DMS79 treated with DMSO at 0.1 percent for 48 hours (cell line): ENCODE measurements at regions not wholly inside any gene's neighbourhood (a gene's known extent, or its start where the extent isn't known, plus 50 kb on each side); places are given as distances from the start of the nearest gene placed in this dataset.

Source experiments
- DNase-seq: peaks from one replicate; lab custom pipeline; 2025; lab: John Stamatoyannopoulos, UW

GRCh38 chr10:118175148-118175547, 128.4 kb upstream of the RAB11FIP2 start:
- no peak for DNase-seq

DNA sequence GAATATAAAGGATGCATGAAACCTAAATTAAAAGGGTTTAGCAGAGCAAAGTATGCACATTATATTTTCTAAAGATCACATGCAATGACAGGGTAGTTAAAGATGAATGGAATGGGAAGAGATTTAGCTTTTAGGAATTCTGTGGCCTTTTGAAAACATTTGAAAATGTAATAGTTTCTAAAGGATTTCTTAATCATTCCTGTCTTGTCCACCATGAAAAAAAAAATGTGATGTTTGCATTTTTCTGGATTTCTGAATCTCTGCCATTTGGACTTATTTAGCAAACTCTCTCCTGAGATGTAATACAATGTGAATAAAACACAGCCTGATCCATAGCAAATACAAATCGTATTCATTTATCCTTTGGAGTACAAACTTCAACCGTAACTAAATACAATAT, 126.6 kb upstream of the RAB11FIP2 start:
- DNase-seq, result no peak

DNA sequence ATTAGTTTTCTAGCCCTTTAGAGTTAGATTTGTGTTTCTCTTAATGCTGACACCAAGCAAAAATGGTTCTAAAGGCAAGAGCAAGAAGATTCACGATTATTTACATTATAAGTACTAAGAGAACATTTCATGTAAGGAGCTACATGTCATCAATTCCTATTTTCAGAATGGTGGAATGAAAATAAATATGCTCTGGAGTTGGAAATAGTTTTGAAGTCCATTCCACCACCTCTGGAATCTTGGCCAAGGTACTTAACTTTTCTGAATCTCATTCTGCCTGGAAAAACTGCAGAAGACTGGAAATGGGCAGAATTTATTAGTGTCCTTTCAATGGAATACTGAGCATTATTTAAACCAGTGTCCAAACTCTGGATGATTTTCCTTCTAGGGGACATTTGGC, 125.1 kb upstream of the RAB11FIP2 start:
- DNase-seq, result no peak

- no peak for DNase-seq
Measured at GRCh38 chr10:118167056-118167700, 120.4 kb upstream of the RAB11FIP2 start.

DNA sequence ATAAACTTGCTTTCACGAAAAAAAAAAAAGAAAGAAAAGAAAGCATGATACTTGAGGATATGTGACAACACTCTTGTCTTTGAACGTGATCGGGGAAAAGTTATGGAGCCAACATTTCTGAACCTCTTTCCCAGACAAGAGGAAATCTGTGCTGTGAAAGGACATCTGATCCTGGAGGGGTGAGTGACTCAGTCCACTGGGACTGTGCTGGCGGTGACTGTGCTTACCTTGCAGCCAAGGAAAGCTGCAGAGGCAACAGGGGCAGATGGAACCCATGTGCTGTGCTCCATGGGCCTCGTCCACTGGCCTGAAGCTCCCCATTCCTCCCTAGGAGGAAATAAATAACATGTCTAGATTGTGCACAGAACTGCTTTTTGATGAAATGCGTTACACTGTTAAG, 116.5 kb upstream of the RAB11FIP2 start:
- no peak for DNase-seq

GRCh38 chr10:118161461-118162246, 114.9 kb upstream of the RAB11FIP2 start:
- no peak for DNase-seq

DNA sequence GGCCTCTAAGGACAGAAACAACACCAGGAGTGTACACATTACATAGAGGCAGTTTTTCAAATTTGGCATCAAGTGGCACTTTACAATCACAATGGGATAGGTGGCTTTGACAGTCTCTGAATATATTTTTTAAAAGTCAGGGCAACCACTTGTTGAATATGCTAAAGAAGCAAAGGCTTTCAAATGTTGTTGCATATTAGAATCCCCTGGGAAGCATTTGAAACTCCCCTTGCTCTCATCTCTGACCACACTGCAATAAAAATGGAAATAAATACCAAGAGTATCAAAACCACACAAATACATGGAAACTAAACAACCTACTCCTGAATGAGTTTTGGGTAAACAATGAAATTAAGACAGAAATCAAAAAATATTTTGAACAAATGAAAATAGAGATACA, 106.5 kb upstream of the RAB11FIP2 start:
- DNase-seq, result no peak

GRCh38 chr10:118151461-118151860, 104.7 kb upstream of the RAB11FIP2 start:
- no peak for DNase-seq

DNA sequence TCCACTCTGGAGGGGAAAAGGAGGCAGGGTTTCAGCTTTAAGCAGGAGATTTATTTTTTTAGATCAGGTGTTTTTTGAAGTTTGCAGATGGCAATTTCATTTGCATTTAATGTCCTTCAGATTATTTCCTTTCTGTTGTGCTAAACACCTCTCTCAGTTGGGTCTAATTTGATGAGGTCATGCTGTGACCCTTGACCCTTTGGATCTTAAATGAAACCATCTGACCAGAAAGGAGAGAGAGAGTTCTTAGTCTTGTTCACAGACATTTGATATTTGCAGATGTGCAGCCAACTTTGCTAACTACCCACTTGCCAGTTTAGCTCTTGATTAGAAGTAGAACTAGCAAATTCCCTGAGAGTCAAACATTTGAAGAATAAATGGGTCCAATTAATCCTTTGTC, 101.5 kb upstream of the RAB11FIP2 start:
- no peak for DNase-seq

- DNase-seq, result no peak
Measured at GRCh38 chr10:118145256-118145655, 98.5 kb upstream of the RAB11FIP2 start.

- DNase-seq, result no peak
Measured at GRCh38 chr10:118141471-118141870, 94.7 kb upstream of the RAB11FIP2 start.

- DNase-seq, result no peak
Measured at GRCh38 chr10:118139321-118139720, 92.6 kb upstream of the RAB11FIP2 start.

DNA sequence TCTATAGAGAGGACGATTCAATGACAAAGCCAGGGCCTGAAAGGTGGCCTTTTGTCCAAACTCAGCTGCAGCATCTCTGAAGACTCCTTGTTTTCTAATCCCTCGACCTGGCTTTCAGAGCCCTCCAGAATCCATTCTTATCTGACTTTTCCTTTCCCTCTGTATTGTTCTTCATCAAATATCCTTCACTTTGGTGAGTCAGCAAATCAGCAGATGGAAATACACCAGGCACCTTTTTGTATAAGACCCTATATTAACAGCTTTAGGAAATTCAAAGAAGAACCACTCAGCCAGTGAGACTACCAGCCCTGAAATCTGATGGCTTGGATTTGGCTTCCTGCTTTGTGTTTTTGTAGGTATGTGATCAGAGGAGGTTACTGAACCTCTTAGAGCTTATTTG, 81.9 kb upstream of the RAB11FIP2 start:
- no peak for DNase-seq

DNA sequence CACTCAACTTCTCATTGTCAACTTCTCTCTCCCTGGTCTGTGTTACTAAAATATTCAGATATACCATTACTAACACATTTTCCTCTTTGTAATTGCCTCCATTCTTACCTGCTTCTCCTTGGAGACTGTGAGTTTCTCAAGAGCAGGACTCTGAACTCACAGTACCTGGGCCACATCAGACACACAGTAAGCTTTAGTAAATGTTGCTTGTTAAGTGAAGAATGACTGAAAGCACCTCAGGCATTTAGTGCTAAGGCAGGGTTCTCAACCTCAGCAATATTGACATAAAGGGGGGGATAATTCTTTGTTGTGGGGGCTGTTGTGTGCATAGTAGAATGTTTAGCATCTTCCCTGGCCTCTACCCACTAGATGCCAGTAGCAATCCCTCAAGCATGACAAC, 72.0 kb upstream of the RAB11FIP2 start:
- DNase-seq, result no peak

DNA sequence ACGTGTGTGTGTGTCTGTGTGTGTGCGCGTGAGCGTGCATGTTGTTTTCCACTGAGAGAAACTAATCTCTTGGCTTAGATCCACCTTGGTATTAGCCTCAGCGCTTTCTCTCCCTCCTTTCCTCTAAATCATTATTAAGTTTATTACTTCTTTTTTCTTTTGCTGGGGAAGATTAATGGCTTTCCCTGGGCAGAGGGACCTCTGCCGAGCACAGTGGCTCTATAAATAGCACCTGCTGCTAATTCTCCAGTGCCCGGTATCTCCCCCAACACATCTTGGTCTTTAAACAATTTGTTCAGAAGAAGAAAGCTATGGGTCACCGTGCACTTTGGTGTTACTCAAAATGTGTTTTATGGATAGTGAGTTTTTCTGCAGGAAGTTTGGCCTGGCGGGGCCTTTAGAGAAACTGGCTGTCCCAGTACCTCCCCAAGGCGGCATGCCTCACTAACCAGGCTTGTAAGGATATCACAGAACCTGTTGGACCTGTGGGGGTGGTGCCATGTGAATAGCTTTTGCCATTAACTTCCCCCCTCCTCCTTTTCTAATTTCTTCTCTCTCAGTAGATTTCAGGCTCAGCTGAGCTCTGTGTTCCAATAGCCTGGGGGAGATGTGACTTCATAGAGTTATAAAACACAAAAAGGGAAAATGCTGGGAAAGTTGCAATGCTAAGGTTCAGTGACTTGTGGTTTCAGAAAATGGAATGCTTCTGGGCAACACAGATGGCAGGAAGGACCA, 70.1 kb upstream of the RAB11FIP2 start:
- DNase-seq, result peak; percentile 3

DNA sequence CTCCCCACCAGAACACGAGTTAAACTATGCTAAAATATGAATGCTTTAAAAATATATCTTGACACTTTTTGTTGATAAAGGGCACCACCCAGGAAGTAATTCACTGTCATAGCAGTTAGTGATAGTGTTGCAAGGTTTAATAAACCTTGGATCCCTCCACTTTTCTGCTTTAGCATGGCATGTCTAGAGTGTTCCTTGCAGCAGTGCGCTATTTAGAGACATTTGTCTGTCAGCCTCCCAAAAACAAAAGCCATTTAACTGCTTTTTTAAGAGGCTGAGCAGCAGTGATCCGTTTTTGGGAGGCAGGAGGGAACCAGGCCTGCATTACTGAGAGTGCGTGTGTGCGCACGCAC, 69.6 kb upstream of the RAB11FIP2 start:
- DNase-seq, result no peak

DNA sequence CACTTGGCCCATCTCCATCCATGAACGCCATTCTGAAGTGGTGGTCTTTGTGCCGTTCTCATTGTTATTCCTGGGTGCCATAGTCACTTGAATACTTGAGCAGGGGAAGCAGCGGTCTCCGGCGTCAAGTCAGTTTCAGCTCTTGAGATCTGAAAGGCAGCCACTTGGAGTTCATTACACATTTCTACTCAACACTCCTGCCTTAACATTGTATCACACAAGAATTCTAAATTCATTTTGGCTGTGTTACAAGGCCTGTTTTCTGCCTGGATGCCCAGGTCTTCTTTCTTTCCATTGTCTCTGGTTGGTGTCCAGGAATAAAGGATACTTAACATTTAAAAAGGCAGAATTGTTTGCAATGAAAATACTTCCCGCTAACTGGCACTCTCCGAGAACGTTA, 69.0 kb upstream of the RAB11FIP2 start:
- peak; percentile 30 for DNase-seq

DNA sequence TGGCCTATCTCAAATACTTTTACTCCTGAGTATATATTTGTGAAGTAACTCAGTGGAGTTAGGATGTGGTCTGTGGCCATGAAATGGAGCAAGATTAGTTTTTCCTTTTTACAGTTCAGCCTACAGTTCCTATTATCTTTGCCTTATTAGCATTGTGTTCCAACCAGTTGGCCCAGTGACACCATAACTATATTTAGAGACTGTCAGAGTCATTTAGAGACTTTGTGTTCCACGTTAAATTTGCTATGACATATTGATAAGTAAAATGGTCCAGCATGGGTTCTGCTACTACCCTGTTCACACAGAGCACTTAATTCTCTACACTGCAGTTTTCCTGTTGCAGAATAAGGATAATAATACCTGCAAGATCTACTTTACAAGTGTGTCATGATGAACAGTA, 68.3 kb upstream of the RAB11FIP2 start:
- DNase-seq, result peak; percentile 1

DNA sequence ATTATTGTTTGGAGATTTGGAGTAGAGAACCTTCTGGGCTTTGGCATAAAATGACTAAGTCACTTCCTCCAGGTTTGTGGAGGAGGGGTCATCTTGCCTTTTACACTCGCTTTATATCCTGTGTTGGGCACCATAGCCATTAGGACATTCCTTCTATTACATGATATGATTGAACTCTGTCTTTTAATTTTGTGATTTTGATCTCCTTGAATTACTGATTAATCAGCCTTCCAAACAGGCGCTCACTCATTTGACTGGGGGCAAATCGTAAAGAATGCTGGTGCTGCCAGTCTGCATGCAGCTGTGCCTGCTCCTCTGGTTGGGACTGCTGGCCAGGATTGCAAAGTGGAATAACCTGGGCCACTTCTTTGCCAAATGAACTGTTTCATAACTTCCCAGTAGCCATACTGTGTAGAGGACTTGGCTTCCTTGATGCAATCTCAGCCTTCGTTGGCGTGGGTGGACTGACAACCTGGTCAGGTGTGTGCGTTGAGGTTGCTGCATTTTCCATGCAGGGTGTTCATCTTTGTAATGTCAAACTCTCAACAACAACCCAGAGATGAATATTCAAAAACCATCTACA, 65.9 kb upstream of the RAB11FIP2 start:
- DNase-seq, result no peak

GRCh38 chr10:118110750-118111149, 64.0 kb upstream of the RAB11FIP2 start:
- DNase-seq, result no peak

DNA sequence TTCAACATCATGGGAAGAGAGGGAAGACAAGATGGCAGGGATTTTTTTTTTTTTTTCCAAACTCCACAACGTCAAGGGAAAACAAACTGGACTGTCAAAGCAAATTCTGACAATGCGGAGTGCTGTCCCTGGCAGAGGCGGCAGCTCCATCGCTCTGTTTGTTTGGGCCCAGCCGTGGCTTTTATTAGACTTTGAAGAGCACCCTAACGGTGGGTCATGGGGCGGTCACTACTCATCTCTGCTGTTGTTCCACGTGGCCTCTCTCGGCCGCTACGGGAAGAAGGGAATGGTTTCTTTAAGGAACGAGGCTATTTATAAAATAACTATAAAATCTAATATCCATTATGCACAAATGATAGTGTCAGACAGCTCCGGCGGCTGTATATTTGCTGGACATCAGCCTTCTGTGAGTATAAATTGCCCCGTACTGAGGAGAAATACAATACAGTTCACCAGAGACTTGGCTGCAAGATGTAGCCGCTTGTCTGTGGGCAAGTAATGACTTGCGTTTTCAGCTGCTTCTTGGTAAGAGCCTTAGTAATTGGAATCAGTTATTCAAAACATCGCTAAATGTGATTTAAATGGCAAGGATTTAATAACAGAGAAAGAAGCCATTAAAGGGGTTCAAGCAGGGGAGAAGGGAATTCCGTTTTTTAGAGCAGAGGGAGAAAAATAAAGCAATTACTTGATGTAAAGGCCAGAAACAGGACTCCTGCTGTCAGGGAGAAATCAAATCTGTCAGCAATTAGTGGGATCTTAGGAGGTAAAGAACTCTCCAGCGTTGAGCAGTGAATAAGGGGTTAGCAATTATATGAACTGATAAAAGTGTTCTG, 61.7 kb upstream of the RAB11FIP2 start:
- DNase-seq, result peak; percentile 66

GRCh38 chr10:118107541-118107940, 60.8 kb upstream of the RAB11FIP2 start:
- DNase-seq, result no peak
